Activated naive CD4-positive, alpha-beta T cell treated with anti-CD3 and anti-CD28 coated beads, Interleukin-2, amount 50 U/mL, for 16 hours (primary cell): ENCODE measurements at regions not wholly inside any gene's neighbourhood (a gene's known extent, or its start where the extent isn't known, plus 50 kb on each side); places are given as distances from the start of the nearest gene placed in this dataset.

Experiments used
- DNase-seq: peaks from one replicate; pipeline ENCODE4 v3.0.0-alpha.2; 2020

DNA sequence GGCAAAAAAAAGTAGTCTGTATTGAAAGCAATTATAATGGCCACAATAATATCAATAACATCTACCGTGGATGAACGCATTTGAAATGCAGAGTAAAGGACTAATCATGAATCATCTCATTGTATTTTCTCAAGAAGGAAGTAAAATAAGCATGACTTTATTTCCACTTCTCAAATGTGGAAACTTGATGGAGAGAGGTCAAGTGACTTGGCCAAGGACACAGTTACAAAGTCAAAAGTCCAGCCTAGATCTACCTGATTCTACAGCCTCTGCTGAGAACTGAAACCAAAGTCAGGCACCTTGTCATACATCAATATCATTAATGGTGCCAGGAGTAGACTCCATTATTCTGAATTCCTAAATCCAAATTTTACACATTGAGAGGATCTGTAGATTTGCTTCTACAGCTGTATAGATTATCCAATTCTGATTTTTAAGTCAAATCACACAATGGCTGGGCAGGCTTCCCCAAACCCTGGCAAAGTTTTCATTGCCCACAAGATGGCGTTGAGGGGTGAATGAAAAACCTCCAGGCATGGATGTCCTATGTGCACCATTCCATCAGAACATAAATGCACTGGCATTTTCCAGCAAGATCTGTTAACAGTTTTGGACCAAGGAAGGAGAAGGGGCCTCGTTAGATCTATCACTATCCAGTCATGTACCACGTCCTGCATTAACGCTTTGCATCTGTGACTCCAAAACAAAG, 423.1 kb downstream of the MAFB start:
- no peak for DNase-seq

- DNase-seq: no peak
Measured at GRCh38 chr20:40262219-40262618, 426.8 kb downstream of the MAFB start.

DNA sequence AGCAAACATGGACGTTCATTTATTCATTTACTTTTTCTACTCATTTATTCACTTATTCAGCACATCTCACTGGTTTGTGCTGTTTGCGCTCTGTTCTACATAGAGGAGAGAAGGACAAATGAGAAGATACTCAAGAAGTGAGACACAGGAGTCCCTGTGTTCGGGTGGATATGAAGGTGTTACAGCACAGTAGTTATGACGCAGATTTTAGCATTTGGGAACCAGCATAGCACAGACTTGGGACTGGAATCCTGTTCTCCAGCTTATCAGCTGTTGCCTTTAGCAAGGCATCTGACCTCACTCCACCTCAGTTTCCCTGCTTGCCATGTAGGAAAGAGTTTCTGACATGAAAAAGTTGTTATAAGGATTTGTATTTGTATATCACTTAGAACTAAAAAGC, 430.1 kb downstream of the MAFB start:
- DNase-seq: no peak

- DNase-seq: no peak
Measured at GRCh38 chr20:40257763-40258162, 431.3 kb downstream of the MAFB start.

GRCh38 chr20:40255365-40255764, 433.7 kb downstream of the MAFB start:
- DNase-seq: no peak

GRCh38 chr20:40254023-40254772, 434.8 kb downstream of the MAFB start:
- DNase-seq: no peak

- no peak for DNase-seq
Measured at GRCh38 chr20:40251284-40251932, 437.6 kb downstream of the MAFB start.

DNA sequence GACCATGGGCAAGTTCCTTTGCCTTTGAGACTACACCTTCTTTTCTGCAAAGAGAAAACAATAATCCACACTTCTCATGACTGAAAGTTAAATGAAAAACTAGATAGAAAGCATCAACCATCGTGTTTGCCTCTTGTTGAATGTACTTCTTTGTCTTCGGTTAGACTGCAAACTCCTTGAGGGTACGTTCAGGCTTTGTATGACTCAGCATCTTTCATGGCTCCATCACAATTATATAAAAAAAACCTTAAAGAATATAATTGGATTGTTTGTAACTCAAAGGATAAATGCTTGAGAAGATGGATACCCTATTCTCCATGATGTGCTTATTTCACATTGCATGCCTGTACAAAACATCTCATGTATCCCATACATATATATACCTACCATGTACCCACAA, 439.2 kb downstream of the MAFB start:
- no peak for DNase-seq

GRCh38 chr20:40245829-40246228, 443.2 kb downstream of the MAFB start:
- no peak for DNase-seq

DNA sequence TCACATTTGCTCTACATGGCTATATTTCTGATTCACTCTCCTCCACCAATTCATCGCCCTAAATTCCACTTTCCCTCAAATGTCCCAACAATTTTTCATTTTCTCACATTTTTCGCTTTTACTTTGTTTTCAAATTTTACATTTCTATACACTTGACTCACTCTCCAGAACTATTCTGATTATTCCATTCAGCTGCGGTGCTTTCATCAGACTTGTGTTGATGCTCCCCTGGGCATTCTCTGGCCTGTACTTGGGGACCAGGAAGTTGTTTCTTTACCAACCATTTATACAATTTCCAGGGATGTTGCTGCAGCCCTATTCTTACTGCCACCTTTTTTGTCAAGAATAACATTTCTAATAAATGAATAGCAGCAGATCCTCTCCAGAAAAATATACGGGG, 444.8 kb downstream of the MAFB start:
- DNase-seq: no peak

DNA sequence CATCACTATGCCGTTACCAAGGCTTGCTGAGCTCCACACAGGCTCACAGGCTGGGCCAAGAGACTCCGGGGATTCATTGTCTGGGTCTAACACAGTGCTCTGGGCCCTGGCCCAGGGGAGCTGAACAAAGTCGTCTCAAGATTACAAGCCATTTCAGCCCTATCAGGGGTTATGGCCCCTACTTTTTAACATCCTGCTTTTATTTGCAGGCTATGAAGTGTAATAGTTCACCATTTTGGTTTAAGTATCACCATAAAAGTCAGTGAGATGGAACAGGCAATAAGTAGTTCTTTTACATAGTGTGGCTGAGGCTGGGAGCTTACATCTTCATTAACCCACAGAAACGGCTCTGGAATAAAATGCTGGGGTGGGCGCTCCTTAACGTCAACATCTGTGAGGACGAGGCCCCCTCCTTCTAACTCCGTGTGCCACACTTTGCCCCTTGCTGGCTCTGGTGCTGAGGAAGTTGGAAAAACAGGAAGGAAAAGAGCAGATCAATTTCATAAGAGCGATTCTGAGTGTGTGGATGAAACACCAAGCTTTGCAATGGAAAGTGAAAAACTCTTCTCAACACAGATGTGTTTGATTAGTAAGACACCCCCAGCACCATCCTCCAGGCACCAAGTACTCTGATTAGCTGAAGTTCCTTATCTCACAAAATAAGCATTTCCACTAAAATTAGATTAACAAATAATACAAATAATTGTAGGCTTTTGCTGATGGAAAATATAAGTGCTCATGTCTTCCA, 447.3 kb downstream of the MAFB start:
- no peak for DNase-seq

DNA sequence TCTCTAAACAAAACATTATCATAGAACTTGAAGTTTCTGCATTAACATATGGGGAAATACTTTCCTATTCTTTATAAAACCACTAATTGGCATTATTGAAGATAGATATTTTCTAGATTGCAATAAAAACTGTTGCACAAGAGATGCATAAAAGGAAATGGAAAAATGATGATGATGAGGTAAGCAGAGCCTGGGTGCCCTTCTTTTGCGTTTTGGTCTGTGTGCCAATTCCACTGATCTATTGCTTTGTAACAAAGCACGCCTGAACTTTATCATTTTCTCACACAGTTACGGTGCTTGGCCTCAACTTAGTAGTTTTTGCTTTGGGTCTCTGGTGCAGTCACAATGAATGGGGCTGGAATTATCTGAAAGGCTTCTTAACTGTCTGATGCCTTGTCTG, 450.5 kb downstream of the MAFB start:
- no peak for DNase-seq

GRCh38 chr20:40234593-40234992, 454.4 kb downstream of the MAFB start:
- no peak for DNase-seq

DNA sequence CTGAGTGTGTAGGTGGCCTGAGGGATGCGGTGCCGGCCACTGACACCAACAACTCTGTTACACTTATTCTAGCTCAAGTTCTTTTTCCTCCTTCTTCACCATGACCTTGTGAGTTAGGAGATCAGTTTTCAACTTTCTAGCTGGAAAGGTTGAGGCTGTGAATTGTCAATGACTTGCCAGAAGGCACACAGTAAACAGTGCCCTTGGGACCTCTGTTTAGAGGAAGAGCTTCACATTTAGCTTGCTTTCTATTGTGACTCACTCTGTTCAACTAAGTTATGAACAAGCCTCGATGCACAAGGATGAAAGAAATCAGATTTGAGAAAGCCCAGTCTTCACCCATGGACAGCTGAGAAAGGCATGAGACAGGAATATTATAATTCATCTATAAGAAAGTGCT, 455.6 kb downstream of the MAFB start:
- no peak for DNase-seq

GRCh38 chr20:40232756-40233155, 456.3 kb downstream of the MAFB start:
- DNase-seq: no peak

DNA sequence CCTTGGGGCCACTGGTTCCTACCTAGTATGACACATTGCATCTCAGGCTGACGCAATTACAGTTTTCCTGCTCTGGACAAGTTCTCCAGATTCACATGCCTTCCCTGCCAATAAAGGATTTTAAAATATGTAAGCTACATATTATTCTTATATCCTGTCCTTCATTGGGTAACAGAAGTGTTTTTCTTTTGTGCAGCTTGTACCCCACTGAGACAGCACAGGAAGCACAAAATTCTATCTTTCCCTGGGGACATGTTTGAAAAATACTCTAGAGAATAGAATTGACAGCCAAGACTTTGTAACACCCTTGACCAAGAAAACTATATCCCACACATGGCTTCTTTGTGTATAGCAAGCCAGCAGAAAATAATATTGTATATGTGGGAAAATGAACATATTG, 456.8 kb downstream of the MAFB start:
- no peak for DNase-seq

GRCh38 chr20:40230486-40230885, 458.6 kb downstream of the MAFB start:
- no peak for DNase-seq

DNA sequence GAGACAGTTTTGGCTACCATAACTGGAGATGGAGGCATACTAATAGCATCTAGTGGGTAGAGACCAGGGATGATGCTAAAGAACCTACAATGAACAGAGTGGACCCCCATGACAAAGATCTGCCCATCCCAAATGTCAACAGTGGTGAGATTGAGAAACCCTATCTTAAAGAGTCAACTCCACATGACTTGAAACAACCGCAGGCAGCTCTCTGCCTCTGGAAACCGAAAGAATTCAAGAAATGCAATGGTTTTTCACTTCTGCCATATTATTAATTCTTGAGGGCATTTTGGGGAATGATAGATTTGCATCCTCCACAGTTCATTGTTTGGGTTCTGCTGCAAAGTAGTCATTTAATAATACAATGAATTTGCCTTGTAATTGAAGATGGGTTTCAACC, 463.4 kb downstream of the MAFB start:
- no peak for DNase-seq

GRCh38 chr20:40223810-40224209, 465.2 kb downstream of the MAFB start:
- no peak for DNase-seq

GRCh38 chr20:40218971-40219370, 470.1 kb downstream of the MAFB start:
- DNase-seq: no peak

DNA sequence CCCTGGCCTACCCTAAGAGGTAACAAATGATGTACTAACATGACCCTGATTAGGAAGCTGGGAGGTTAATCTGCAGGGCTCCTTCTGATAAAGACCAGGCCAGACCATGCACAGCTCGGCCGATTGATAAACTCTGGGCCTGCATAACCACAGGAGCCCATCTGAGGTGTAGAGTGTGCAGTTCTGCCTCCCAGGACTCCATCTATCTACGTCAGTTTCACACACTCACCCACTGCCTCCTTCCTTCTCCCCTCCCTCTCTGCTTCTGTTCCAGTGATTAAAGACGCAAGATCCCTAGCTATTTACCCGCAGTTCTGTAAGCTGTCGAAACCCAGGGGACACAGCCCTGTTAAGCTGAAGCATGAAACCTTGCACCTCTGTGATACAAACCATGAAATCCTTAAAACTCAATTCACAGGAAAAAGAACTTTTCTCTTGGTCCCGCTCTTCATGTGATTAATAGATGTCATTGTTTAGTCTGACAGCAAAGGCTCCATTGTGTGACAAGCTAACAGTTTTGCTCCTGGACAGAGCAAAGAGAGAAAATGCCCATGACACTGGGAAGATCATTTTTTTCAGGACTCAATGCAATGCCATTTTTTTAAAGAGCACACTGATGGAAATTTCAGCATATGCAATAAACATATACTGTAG, 470.6 kb downstream of the MAFB start:
- DNase-seq: no peak

- no peak for DNase-seq
Measured at GRCh38 chr20:40207655-40208054, 481.4 kb downstream of the MAFB start.

DNA sequence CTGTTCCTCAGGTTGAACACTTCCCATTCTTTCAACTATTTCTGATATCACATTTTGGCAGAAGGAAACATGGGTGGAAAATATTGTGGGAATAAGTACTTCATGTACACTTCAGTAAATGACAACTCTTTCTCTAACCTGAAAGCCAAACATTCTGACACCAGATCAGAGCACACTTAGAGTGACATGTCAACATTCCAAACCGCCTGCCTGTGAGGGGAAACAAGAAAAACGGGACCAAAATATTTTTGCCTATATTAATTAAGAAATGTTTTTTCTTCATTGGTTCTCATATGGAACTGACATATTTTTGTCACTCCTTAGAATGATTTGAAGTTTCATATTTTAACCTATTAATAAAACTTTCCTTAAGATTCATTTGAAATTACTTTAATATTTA, 483.1 kb downstream of the MAFB start:
- DNase-seq: no peak
